ENCODE measurements at regions not wholly inside any gene's neighbourhood (a gene's known extent, or its start where the extent isn't known, plus 50 kb on each side); places are given as distances from the start of the nearest gene placed in this dataset.

- Histone ChIP-seq H3K4me3 (replicated peaks in 1 of 2; ENCODE audit: low read depth in 1 of 2, low read length in 2 of 2) (no peak overlapping the region), H3K9me3 (ENCODE audit: control insufficient read depth in 1 of 2, insufficient read depth in 1 of 2, low read depth in 1 of 2, low read length in 2 of 2) (no peaks in the 10 kb centered on the region; a peak in 1 of 4 replicates), H3K9me2 (ENCODE audit: insufficient read depth) (no peaks in the 10 kb centered on the region), H3K4me2 (ENCODE audit: low read length) (no peak overlapping the region), H3K9ac (ENCODE audit: low read length) (no peak overlapping the region), H2AFZ (ENCODE audit: low read depth, low read length, poor library complexity, severe bottlenecking) (no peak overlapping the region), H3K27ac (ENCODE audit: low read depth, low read length) (no peak overlapping the region), H3K27me3 (ENCODE audit: insufficient read depth, low read length) (no peaks in the 10 kb centered on the region), H4K20me1 (ENCODE audit: insufficient read depth) (no peaks in the 10 kb centered on the region), H3K79me2 (ENCODE audit: insufficient read depth, low read length) (no peaks in the 10 kb centered on the region), H3K36me3 (ENCODE audit: control insufficient read depth in 1 of 2, insufficient read depth in 2 of 2, low read length in 2 of 2) (no peaks in the 10 kb centered on the region), H3K4me1 (ENCODE audit: control insufficient read depth in 1 of 2, insufficient read depth in 2 of 2, low read length in 2 of 2) (no peaks in the 10 kb centered on the region)
- ChIA-PET RAD21 (ENCODE audit: low non-redundant PET in 1 of 2, low total read pairs in 2 of 2, uncharacterized antibody in 2 of 2, unreplicated experiment in 2 of 2) (no interaction called here), CTCF (no interaction called here), POLR2A (no interaction called here)
- no TSS peak for BruUV-seq (replicated peaks)
- intact Hi-C loops (cut with micrococcal nuclease), result no loop called here
- no peak for DNase-seq (ENCODE audit: low read depth, low spot score)
- no peak for ATAC-seq
- TF ChIP-seq FOSL1 (IDR thresholded peaks at IDR 0.05; ENCODE audit: low read depth), result no peak
- TF ChIP-seq ZFX (IDR thresholded peaks at IDR 0.05), result no peak
- no peak for TF ChIP-seq YY1 (IDR thresholded peaks at IDR 0.05; ENCODE audit: extremely low read depth, insufficient replicate concordance, low read depth, low read length)
- TF ChIP-seq SP1 (IDR thresholded peaks at IDR 0.05; ENCODE audit: low read depth), result no peak
- TF ChIP-seq EZH2 (IDR thresholded peaks at IDR 0.05), result no peak
- TF ChIP-seq CBX3 (IDR thresholded peaks at IDR 0.05; ENCODE audit: low read depth), result no peak
- no peak for TF ChIP-seq SRF (IDR thresholded peaks at IDR 0.05; ENCODE audit: low read depth)
- TF ChIP-seq EGR1 (IDR thresholded peaks at IDR 0.05; ENCODE audit: low read depth), result no peak
- no peak for TF ChIP-seq POLR2A (IDR thresholded peaks at IDR 0.05; ENCODE audit: borderline replicate concordance, extremely low read depth, insufficient read depth, insufficient read length)
- TF ChIP-seq JUND (IDR thresholded peaks at IDR 0.05), result no peak
These were observed 237.2 kb downstream of the NPHP4 start for GRCh38 chr1:5754817-5755551.

DNA sequence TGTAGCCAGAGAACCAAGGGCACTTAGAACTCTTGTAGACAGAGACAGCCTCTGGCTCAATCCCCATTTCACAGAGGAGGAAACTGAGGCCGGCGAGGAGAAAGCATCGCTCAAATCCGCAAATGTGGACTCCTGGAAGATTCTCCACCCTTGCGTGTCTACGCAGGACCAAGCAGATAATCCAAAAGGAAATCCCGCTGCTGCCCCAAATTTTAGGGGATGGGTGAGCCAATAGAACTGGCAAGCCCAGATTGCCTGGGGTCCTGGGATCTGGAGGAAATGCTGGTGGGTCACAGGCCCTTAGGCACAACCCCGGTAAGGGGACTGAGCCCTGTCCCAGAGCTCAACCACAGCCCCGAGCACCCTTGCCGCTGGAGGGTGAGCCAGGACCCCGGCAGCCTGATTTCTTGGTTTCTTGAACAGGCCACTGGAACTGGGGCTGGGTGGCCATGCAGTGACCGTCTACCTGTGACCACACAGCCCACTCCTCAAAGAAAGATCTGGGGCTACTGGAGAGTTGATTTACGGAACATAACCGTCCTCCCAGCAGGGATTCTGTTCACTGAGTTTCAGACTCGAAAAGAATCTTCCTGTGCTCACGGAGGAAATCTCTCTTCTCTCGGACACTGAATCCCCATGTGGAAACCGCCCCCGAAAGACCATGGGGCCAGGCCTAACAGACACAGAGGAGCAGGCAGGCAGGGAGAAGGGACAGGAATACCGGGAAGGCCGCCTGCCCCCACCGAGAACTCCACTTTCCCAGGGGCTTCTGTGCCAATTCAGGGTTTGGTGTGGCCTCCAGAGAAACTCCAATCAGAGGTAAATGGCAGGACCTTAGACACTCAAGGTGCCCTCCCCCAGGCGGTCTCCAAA, 238.4 kb downstream of the NPHP4 start:
- no peaks in the 10 kb centered on the region for H3K4me1 ChIP-seq (ENCODE audit: control insufficient read depth in 1 of 2, insufficient read depth in 2 of 2, low read length in 2 of 2)
- intact Hi-C loops (cut with micrococcal nuclease), result no loop called here
- H3K4me3 ChIP-seq (replicated peaks in 1 of 2; ENCODE audit: low read depth in 1 of 2, low read length in 2 of 2), result no peak overlapping the region
- no peaks in the 10 kb centered on the region for H3K36me3 ChIP-seq (ENCODE audit: control insufficient read depth in 1 of 2, insufficient read depth in 2 of 2, low read length in 2 of 2)
- ATAC-seq (no peak), DNase-seq (ENCODE audit: low read depth, low spot score) (no peak)
- ChIA-PET RAD21 (ENCODE audit: low non-redundant PET in 1 of 2, low total read pairs in 2 of 2, uncharacterized antibody in 2 of 2, unreplicated experiment in 2 of 2) (no interaction called here), CTCF (no interaction called here), POLR2A (no interaction called here)
- H3K9me2 ChIP-seq (ENCODE audit: insufficient read depth), result no peaks in the 10 kb centered on the region
- H2AFZ ChIP-seq (ENCODE audit: low read depth, low read length, poor library complexity, severe bottlenecking), result no peak overlapping the region
- H4K20me1 ChIP-seq (ENCODE audit: insufficient read depth), result no peaks in the 10 kb centered on the region
- H3K27me3 ChIP-seq (ENCODE audit: insufficient read depth, low read length), result no peaks in the 10 kb centered on the region
- H3K4me2 ChIP-seq (ENCODE audit: low read length), result no peak overlapping the region
- no peaks in the 10 kb centered on the region for H3K9me3 ChIP-seq (ENCODE audit: control insufficient read depth in 1 of 2, insufficient read depth in 1 of 2, low read depth in 1 of 2, low read length in 2 of 2)
- H3K79me2 ChIP-seq (ENCODE audit: insufficient read depth, low read length), result no peaks in the 10 kb centered on the region
- H3K27ac ChIP-seq (ENCODE audit: low read depth, low read length), result no peak overlapping the region
- BruUV-seq (replicated peaks), result no TSS peak
- H3K9ac ChIP-seq (ENCODE audit: low read length), result no peak overlapping the region
- TF ChIP-seq SIN3A (IDR thresholded peaks at IDR 0.05; ENCODE audit: low read depth) (no peak), EZH2 (IDR thresholded peaks at IDR 0.05) (no peak), POLR2A (IDR thresholded peaks at IDR 0.05; ENCODE audit: borderline replicate concordance, extremely low read depth, insufficient read depth, insufficient read length) (no peak), ELF1 (IDR thresholded peaks at IDR 0.05; ENCODE audit: borderline replicate concordance, low read depth) (no peak), CTCF (IDR thresholded peaks at IDR 0.05 in 2 of 3, conservative IDR thresholded peaks at IDR 0.05 in 1 of 3; ENCODE audit: borderline replicate concordance in 1 of 3, insufficient read depth in 1 of 3, low read depth in 2 of 3, low read length in 2 of 3) (no peak), CBX3 (IDR thresholded peaks at IDR 0.05; ENCODE audit: low read depth) (no peak)
- TF ChIP-seq, protein P1, sequence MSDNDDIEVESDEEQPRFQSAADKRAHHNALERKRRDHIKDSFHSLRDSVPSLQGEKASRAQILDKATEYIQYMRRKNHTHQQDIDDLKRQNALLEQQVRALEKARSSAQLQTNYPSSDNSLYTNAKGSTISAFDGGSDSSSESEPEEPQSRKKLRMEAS (IDR thresholded peaks at IDR 0.05), result no peak

All from HCT116 (cell line).